ENCODE measurements at regions not wholly inside any gene's neighbourhood (a gene's known extent, or its start where the extent isn't known, plus 50 kb on each side); places are given as distances from the start of the nearest gene placed in this dataset.

DNA sequence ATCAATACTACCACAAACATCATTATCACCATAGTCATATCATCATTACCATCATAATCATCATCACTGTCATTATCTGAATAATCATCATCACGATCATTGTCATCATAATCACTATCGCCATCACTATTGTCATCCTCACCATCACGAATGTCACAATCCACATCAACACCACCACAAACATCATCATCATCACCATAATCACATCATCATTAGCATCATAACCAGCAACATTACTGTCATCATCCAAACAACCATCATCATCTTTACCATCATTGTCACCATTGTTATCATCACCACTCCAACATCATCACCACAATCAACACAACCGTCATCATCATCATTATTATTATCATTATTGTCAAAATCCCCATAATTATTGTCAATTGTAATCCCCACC, 61.2 kb downstream of the MBD3L1 start:
- no TSS peak for BruUV-seq (replicated peaks)
- intact Hi-C loops (cut with micrococcal nuclease; ENCODE audit: unreplicated experiment) = no loop called here
- H3K27me3 ChIP-seq (ENCODE audit: control insufficient read depth, insufficient read depth, low read length) = no peaks in the 10 kb centered on the region
- H3K36me3 ChIP-seq (ENCODE audit: control insufficient read depth, insufficient read depth, low read length) = no peaks in the 10 kb centered on the region
- TF ChIP-seq TCF7L2 (IDR thresholded peaks at IDR 0.05; ENCODE audit: low read depth, low read length) (no peak), SIN3A (IDR thresholded peaks at IDR 0.05; ENCODE audit: borderline replicate concordance, insufficient read depth, low read depth, low read length) (no peak), POLR2AphosphoS5 (IDR thresholded peaks at IDR 0.05; ENCODE audit: low read depth, low read length) (no peak)
- TF ChIP-seq, protein P1, sequence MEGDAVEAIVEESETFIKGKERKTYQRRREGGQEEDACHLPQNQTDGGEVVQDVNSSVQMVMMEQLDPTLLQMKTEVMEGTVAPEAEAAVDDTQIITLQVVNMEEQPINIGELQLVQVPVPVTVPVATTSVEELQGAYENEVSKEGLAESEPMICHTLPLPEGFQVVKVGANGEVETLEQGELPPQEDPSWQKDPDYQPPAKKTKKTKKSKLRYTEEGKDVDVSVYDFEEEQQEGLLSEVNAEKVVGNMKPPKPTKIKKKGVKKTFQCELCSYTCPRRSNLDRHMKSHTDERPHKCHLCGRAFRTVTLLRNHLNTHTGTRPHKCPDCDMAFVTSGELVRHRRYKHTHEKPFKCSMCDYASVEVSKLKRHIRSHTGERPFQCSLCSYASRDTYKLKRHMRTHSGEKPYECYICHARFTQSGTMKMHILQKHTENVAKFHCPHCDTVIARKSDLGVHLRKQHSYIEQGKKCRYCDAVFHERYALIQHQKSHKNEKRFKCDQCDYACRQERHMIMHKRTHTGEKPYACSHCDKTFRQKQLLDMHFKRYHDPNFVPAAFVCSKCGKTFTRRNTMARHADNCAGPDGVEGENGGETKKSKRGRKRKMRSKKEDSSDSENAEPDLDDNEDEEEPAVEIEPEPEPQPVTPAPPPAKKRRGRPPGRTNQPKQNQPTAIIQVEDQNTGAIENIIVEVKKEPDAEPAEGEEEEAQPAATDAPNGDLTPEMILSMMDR (IDR thresholded peaks at IDR 0.05) = no peak
- TF ChIP-seq, protein P2, sequence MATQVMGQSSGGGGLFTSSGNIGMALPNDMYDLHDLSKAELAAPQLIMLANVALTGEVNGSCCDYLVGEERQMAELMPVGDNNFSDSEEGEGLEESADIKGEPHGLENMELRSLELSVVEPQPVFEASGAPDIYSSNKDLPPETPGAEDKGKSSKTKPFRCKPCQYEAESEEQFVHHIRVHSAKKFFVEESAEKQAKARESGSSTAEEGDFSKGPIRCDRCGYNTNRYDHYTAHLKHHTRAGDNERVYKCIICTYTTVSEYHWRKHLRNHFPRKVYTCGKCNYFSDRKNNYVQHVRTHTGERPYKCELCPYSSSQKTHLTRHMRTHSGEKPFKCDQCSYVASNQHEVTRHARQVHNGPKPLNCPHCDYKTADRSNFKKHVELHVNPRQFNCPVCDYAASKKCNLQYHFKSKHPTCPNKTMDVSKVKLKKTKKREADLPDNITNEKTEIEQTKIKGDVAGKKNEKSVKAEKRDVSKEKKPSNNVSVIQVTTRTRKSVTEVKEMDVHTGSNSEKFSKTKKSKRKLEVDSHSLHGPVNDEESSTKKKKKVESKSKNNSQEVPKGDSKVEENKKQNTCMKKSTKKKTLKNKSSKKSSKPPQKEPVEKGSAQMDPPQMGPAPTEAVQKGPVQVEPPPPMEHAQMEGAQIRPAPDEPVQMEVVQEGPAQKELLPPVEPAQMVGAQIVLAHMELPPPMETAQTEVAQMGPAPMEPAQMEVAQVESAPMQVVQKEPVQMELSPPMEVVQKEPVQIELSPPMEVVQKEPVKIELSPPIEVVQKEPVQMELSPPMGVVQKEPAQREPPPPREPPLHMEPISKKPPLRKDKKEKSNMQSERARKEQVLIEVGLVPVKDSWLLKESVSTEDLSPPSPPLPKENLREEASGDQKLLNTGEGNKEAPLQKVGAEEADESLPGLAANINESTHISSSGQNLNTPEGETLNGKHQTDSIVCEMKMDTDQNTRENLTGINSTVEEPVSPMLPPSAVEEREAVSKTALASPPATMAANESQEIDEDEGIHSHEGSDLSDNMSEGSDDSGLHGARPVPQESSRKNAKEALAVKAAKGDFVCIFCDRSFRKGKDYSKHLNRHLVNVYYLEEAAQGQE (IDR thresholded peaks at IDR 0.05; ENCODE audit: insufficient read depth in 1 of 2, low read depth in 2 of 2, low read length in 1 of 2) = no peak
- in situ Hi-C loops (cut with HindIII; ENCODE audit: low pct_unique_long_range_greater_than_20kb, low sequenced_read_pairs) = no loop called here
- no peak overlapping the region for H3K27ac ChIP-seq (ENCODE audit: low read length)
- CTCF ChIA-PET = no interaction called here
- no peak for ATAC-seq
- H3K4me1 ChIP-seq (ENCODE audit: control insufficient read depth, insufficient read depth, low read length) = no peaks in the 10 kb centered on the region
- POLR2A ChIA-PET = no interaction called here
- H3K9me3 ChIP-seq (ENCODE audit: control insufficient read depth, insufficient read depth, low read depth, low read length) = no peaks in the 10 kb centered on the region
- no peak overlapping the region for H3K4me3 ChIP-seq (ENCODE audit: low read depth in 2 of 2, low read length in 2 of 2)
- DNase-seq (ENCODE audit: low read depth, low spot score) = no peak

DNA sequence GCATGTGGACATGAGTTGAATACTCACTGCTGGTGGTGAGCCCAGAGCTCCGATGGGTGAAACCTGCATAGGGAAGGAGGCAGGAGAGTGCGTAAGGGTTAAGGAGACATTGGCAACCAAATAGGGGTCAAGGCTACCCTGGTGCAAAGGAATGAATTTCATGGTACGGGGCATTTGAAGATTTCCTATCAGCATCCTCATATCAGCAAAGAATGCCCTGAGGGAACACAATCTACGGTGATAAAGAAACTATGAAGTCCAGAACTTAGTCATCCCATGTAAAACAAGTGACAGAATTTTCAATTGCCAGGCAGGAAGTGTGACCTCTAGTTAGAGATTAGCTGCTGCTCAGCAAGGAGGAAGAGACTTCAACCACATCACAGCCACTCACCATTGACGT, 64.9 kb downstream of the MBD3L1 start:
- H3K27me3 ChIP-seq (ENCODE audit: control insufficient read depth, insufficient read depth, low read length) = no peaks in the 10 kb centered on the region
- no peaks in the 10 kb centered on the region for H3K9me3 ChIP-seq (ENCODE audit: control insufficient read depth, insufficient read depth, low read depth, low read length)
- no peaks in the 10 kb centered on the region for H3K36me3 ChIP-seq (ENCODE audit: control insufficient read depth, insufficient read depth, low read length)
- H3K4me1 ChIP-seq (ENCODE audit: control insufficient read depth, insufficient read depth, low read length) = no peaks in the 10 kb centered on the region
- TF ChIP-seq POLR2AphosphoS5 (IDR thresholded peaks at IDR 0.05; ENCODE audit: low read depth, low read length) (no peak), SIN3A (IDR thresholded peaks at IDR 0.05; ENCODE audit: borderline replicate concordance, insufficient read depth, low read depth, low read length) (no peak), TCF7L2 (IDR thresholded peaks at IDR 0.05; ENCODE audit: low read depth, low read length) (no peak)
- TF ChIP-seq, protein P1 (IDR thresholded peaks at IDR 0.05) = no peak
- TF ChIP-seq, protein P2 (IDR thresholded peaks at IDR 0.05; ENCODE audit: insufficient read depth in 1 of 2, low read depth in 2 of 2, low read length in 1 of 2) = no peak
- DNase-seq (ENCODE audit: low read depth, low spot score) = no peak
- no TSS peak for BruUV-seq (replicated peaks)
- no peak overlapping the region for H3K4me3 ChIP-seq (ENCODE audit: low read depth in 2 of 2, low read length in 2 of 2)
- in situ Hi-C loops (cut with HindIII; ENCODE audit: low pct_unique_long_range_greater_than_20kb, low sequenced_read_pairs) = no loop called here
- ChIA-PET CTCF (no interaction called here), POLR2A (no interaction called here)
- no peak overlapping the region for H3K27ac ChIP-seq (ENCODE audit: low read length)
- intact Hi-C loops (cut with micrococcal nuclease; ENCODE audit: unreplicated experiment) = no loop called here
- no peak for ATAC-seq

Data from Panc1 (cell line).